ENCODE measurements at regions not wholly inside any gene's neighbourhood (a gene's known extent, or its start where the extent isn't known, plus 50 kb on each side); places are given as distances from the start of the nearest gene placed in this dataset.

DNA sequence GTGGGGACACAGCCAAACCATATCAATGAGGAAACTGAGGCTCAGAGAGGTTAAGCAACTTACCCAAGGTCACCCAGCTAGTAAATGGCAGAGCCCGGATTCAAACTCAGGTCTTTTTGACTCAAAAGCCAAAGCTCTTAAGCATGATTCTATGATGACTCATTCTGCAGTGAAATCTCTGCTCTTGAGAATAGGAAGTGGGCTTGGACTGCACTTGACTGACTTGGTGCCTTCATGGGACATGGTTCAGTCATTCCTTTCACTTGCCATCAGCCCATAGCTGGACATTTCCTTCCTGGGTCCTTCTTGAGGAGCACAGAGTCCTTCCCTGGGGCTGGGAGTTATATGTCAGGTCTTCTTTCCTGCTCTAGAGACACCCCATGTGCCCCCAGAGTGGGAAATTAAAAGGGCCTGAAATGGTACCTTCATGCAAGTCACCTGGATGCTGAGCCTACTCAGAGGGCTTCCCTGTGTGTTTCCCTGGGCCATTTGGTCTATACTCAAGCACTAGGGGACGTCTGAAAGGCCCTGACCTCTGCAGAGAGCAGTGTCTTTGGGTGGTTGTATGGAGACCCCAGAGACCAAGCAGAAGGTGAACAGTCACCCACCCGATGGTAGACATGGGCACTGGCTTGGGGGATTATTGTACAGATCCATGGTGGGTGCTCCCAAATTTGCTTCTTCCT is 62.4 kb upstream of the SDK1 start:
- no peak for DNase-seq

DNA sequence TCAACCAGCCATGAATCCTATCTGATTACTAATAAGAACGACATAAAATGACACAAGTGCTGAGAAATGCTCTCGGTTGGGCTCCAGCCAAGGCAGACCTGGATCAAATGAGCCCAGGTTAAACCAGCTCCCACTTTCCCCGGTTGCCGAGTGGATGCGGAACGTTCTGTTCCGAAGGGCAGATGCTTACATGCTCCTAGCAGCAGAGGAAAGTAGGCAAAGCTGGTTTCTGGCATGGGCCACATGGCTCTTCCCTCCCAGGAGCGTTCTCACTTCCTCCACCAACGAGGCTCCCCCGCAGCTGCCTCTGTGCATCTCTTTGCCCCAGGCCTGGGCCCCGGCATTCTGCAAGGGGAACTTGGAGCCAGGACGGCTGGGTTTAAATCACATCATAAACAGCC is 61.8 kb upstream of the SDK1 start:
- DNase-seq, result no peak

DNA sequence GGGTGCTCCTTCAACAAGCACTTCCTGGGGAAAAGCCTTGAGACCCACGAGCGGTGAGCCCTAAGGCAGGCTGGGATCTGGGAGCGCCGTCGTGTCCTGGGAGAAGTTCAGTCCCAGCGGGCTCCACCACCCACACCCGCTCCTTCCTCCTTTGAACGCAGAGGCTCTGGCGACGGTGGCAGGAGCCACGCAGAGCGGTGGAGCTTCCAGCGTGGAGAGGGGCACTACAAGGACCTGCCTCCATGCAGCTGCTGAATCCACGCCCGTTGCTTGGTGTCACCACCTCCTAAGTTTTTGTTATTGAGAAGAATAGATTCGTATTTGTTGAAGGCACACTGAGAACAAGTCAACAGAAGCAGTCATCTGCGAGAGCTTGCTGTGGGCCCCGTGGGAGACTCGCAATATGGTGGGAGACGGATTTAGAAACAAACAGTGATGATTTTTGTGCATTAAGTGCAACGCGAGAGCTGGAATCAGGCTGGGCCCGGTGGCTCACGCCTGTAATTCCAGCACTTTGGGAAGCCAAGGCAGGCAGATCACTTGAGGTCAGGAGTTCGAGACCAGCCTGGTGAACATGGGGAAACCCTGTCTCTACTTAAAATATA is 60.1 kb upstream of the SDK1 start:
- no peak for DNase-seq

DNA sequence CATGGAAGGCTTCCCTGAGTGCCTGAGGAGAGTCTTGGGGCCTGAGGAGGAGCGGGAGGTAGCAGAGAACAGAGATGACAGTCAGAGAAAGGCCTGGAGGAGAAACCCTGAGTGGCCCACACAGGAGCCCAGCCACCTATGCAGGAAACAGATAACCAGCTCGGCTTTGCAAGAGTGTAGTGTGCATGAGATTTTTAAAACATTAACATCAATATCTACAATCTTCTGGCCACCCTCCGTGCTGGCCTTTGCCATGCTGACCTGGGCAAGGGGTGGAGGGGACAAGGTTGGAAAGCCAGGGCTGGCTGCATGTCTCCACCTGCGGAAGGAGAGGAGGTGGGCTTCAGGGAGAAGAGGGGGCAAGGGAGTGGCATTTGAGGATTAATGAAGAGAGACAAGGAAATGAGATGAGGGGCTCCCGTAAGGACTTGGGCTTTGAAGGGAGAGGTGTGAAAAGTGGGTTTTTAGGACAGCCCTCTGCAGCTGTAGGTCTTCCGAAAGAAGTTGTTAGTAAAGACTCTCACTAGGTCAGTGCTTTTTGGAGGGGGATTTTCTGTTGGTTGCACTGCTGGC is 59.3 kb upstream of the SDK1 start:
- no peak for DNase-seq

DNA sequence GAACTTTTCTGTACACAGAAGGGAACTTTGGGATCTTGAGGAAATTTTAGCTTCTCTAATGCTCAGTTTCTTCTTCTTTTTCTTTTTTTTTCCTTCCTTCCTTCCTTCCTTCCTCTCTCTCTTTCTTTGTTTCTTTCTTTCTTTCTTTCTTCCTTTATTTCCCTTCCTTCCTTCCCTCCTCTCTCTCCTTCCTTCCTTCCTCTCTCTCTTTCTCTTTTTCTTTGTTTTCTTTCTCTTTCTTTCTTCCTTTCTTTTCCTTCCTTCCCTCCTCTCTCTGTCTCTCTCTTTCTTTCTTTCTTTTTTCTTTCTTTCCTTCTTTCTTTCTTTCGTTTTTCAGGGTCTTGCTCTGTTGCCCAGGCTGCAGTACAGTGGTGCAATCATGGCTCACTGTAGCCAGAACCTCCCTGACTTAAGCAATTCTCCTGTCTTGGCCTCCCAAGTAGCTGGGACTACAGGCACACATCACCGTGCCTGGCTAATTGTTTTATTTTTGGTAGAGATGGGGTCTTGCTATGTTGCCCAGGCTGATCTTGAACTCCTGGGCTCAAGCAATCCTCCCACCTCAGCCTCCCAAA is 58.6 kb upstream of the SDK1 start:
- DNase-seq, result no peak

DNA sequence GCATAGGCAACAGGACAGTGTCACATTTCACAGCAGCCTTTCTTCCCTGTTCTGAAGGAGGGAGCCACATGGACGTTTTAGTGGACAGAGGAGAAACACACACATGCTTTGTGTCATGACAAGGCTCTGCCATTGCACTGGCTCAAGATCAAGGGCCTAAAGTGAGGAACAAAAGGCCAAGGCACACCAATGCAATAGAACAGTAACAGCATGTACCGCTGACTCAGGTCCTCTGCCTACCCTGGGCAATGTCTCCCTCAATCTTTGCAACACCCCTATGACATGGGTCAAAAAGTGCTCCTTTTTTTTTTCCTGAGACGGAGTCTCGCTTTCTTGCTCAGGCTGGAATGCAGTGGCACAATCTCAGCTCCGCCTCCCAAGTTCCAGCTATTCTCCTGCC is 57.8 kb upstream of the SDK1 start:
- no peak for DNase-seq

DNA sequence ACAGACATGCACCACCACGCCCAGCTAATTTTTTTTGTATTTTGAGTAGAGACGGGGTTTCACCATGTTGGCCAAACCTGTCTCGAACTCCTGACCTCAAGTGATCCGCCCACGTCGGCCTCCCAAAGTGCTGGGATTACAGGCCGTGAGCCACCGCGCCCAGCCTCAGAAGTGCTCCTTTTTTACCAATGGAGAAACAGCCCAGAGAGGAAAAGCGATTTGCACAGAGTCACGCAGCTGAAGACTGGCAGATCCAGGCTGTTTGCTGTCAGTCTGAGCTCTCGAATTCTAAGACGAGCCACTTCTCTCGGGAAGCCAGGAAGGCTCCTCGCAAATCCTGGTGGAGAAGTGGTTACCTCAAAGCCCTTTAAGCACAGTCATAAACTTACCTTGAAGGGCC is 57.4 kb upstream of the SDK1 start:
- DNase-seq, result no peak

DNA sequence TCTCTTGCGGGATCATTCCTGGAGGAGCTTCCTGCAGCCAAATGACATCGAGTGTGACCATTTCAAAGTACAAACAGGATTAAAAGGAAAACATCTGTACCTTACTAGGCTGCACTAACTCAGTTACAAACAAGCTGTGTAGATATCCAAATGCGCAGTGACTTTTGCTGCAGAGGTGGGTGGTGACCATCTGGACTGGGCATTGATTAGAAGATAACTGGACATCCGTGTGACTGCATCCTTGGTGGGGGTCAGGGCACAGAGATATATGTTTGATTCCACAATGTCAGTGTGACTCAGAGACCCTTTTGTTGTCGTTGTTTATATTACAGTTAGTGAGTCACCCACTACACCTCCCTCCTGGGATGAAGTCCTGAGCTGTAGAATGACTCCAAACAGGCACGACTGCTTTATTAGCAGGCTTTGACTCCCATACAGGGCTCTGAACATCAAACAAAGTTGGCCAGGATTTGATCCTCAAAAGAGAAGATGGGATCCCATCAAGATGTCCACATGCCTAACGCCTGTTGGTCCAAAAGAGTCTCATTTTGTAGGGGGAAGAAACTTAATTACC is 56.7 kb upstream of the SDK1 start:
- DNase-seq, result peak; percentile 25

DNA sequence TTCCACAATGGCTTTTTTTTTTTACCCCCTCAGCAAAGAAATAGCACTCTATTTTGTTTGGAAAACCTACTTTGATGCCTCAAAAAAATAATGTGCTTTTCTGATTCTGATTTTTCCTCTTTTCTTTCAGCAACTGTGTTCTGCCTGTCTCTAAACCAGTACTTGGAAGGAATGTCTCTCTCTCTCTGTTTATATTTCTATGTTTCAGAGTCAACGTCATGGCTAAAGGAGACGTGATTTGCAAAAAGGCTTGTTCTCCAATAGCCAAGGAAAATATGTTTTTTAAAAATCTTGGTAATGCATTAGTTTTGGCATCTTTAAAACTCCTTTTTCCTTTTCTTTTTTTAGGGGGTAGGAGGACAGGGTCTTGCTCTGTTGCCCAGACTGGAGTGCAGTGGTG is 56.0 kb upstream of the SDK1 start:
- no peak for DNase-seq

DNA sequence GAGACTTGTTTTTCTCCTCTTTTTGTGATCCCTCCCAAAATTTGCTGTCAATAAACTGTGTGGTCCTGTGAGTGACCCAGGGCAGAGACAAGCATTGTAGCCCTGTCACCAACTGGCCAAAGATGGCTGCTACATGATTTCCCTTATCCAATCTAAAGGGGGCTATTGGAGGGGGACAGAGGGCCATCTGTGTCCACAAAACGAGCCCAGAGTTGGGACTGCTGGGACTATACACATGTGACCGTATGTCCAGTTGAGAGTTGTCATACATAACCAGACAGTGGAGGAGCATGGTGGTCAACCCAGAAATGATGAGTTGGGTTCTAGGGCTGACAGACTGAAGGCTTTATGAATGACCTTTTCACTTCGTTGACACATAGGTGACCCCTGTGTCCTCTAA is 55.3 kb upstream of the SDK1 start:
- no peak for DNase-seq

DNA sequence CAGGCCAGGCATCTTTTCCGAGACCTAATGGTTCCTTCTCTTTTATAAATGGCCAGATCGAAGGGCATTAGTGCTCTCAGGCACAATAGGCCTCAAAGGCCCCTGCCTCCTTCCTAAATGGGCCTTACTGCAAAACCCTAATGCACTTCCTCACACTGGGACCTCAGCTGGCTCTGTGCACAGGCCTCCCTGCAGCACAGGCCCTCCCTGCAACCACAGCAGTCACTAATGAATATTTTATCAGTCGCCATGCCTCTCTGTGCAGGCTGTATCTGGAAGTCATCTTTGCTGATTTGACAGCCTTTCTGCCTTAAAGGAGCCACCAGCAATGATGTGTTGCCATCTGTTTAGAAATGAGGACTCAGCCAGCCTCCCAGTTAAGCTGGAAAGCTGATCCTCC is 54.9 kb upstream of the SDK1 start:
- DNase-seq, result no peak

DNA sequence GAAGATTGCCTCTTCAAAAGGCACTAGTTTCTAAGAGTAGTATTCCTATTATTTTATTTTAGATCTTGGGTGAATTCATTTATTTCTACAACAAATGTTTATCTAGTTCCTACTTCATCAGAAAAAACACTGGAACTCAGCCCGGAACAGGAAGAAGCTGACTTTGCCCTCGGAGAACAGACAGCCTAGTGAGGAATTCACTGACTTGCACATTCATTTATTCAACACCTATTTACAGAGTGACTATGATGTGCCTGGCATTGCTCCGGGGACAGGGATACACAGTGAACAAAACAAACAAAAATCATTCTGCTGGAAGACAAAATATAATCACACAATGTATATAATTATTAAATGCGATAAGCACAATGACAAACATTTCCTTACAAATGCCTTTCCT is 54.4 kb upstream of the SDK1 start:
- DNase-seq, result no peak

DNA sequence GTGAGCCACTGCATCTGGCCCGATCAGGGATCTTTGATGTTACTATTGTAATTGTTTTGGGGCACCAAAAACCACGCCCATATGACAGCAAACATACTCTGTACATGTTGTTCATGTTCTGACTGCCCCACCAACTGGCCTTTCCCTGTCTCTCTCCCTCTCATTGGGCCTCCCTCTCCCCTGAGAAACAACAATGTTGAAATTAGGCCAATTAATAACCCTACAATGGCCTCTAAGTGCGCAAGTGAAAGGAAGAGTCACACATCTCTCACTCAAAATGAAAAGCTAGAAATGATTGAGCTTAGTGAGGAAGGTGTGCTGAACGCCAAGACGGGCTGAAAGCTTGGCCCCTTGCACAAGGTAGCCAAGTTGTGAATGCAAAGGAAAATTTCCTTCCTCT is 50.3 kb upstream of the SDK1 start:
- DNase-seq, result no peak

Measured in NCI-H1436 (cell line).